Fibroblast of villous mesenchyme (primary cell): ENCODE measurements at regions not wholly inside any gene's neighbourhood (a gene's known extent, or its start where the extent isn't known, plus 50 kb on each side); places are given as distances from the start of the nearest gene placed in this dataset.

Experiments used
- DNase-seq: peaks from one replicate; pipeline ENCODE4 v3.0.0-alpha.2; 2010; ENCODE audit warnings: low read depth
- H3K4me3 ChIP-seq: 2 replicates; pipeline ENCODE4 v1.5.1; 2011; ENCODE audit warnings: low read depth, mild to moderate bottlenecking, low read length
- TF ChIP-seq, protein P1 (sequence below): IDR thresholded peaks from 2 replicates; pipeline ENCODE4 v1.5.1; 2012; ENCODE audit warnings: low read depth, mild to moderate bottlenecking, low read length; ENCODE audit not compliant: insufficient read depth

DNA sequence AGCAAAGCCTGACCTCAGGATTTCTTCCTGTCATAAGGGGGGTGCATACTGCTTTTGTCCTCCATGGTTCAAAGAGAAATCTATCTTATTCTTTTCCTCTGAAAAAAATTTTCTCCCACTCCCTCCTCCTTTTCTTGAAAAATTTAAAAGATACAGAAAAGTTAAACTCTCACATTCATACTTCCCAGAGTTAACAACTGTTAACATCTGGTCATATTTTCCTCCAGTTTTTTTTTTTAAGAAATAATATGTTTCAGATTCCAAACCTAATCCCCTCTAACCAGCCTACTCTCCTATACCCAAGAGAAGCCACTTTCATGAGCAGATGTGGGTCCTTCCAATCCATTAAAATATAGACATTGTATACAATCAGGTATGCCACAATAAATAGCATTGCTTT, 378.9 kb upstream of the HNRNPA3 start:
- TF ChIP-seq, protein P1, sequence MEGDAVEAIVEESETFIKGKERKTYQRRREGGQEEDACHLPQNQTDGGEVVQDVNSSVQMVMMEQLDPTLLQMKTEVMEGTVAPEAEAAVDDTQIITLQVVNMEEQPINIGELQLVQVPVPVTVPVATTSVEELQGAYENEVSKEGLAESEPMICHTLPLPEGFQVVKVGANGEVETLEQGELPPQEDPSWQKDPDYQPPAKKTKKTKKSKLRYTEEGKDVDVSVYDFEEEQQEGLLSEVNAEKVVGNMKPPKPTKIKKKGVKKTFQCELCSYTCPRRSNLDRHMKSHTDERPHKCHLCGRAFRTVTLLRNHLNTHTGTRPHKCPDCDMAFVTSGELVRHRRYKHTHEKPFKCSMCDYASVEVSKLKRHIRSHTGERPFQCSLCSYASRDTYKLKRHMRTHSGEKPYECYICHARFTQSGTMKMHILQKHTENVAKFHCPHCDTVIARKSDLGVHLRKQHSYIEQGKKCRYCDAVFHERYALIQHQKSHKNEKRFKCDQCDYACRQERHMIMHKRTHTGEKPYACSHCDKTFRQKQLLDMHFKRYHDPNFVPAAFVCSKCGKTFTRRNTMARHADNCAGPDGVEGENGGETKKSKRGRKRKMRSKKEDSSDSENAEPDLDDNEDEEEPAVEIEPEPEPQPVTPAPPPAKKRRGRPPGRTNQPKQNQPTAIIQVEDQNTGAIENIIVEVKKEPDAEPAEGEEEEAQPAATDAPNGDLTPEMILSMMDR, result no peak
- H3K4me3 ChIP-seq, result no peak overlapping the region
- no peak for DNase-seq

DNA sequence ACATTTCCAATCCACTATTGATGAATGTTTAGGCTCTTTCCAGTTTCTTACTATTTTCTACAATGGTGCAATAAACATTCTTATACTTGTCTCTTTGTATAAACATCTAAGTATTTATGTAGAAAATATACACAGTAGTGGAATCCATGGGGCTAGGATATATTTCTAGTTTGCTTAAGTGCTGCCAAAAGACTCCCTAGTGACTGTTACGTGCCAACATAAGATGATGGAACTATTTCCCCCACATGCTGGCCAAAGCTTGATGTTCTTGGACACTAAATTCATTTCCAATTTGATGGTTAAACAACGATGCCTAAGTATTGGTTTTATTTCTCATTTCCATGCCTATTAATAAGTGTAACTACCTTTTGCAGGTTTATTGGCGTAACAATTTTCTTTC, 378.4 kb upstream of the HNRNPA3 start:
- TF ChIP-seq, protein P1, result no peak
- no peak overlapping the region for H3K4me3 ChIP-seq
- DNase-seq, result no peak

DNA sequence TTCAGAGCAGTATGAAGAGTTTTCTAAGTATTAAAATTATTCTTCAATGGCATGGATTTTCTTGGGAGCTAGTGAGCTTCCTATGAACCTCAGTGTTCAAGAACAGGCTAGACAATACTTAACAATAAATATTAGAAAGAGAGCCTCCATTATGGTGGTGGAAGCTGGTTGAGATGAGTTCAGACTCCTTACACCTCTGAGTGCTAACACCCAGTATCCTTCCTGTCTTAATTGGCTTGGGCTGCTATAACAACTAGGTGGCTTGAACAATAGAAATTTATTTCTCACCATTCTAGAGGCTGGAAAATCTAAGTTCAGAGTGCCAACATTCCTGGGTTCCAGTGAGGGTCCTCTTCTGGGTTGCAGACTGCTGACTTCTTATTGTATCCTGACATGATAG, 369.4 kb upstream of the HNRNPA3 start:
- DNase-seq, result no peak
- H3K4me3 ChIP-seq, result no peak overlapping the region
- TF ChIP-seq, protein P1, result no peak

DNA sequence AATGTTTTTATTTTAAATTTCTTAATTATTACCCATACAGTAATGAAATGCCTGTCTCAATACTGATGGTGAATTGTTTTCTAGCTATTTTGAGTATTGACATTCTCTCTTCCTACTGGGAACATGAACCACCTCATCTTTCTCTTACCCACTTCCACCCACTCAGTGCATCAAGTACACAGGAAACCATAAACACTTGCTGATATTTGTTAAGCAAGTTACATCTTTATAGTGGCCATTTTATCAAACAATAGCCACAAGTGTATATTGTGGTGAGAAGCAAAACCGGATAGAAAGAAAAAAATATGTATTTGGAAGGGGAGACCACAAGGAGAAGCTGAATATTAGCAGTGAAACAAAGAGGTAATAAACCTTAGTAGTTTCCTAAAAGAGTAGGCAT, 368.1 kb upstream of the HNRNPA3 start:
- TF ChIP-seq, protein P1, result no peak
- H3K4me3 ChIP-seq, result no peak overlapping the region
- no peak for DNase-seq

DNA sequence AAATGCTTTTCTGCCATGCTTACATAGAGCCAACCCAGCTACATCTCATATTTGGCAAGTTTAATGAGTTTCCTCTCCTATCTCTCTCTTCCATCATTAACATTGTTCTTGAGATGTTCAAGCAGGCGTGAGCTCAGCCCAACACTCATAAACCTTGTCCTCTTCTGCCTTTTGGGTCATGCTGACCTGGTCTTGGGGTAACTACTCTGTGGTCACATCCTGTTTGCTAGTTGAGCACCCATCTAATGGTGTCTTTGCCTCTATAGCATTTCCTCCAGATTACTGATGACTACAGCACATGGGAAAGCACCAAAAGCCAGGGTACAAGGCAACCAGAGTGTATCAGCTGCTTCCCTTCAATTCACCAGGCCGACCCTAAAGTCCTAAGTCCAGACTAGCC, 366.9 kb upstream of the HNRNPA3 start:
- TF ChIP-seq, protein P1, result no peak
- DNase-seq, result no peak
- no peak overlapping the region for H3K4me3 ChIP-seq

DNA sequence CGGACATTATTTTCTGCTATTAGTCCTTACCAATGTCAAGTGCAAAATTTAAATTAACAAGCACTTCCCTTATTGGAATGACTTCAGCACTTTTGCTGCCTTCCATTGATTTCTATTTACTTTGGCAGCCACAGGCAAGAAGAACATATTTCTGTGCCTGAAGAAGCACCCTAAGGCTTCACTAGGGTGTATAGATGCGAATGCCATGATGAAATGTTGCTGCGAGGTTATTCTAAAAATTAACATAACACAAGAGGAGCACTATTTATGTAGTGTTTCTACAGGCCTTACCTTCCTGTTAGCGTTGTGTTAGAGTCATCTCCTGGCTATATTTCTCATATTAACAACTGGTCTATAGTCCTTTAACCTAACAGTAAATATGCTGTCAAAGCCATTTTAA, 365.0 kb upstream of the HNRNPA3 start:
- no peak overlapping the region for H3K4me3 ChIP-seq
- DNase-seq, result no peak
- TF ChIP-seq, protein P1, result no peak

DNA sequence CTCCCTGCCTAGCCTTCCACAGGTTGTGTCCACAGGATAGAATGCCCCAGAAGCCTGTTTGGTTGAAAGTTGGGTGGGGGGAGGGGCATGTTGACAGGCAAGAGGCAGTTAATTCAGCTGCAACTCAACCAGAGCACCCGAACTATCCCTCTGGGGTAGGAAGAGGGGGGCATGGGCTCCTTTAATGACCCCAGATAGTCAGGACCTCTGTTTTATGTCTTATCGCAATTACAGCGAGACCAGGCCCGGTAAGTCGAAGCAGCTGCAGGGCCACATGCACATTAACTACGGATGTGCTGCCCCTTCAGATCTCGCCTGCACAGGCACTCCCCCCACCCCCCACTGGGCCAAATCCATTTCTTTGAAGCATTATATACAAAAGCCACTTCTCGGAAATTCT, 363.8 kb upstream of the HNRNPA3 start:
- TF ChIP-seq, protein P1, result no peak
- DNase-seq, result no peak
- H3K4me3 ChIP-seq, result no peak overlapping the region
